ENCODE measurements at regions not wholly inside any gene's neighbourhood (a gene's known extent, or its start where the extent isn't known, plus 50 kb on each side); places are given as distances from the start of the nearest gene placed in this dataset.

DNA sequence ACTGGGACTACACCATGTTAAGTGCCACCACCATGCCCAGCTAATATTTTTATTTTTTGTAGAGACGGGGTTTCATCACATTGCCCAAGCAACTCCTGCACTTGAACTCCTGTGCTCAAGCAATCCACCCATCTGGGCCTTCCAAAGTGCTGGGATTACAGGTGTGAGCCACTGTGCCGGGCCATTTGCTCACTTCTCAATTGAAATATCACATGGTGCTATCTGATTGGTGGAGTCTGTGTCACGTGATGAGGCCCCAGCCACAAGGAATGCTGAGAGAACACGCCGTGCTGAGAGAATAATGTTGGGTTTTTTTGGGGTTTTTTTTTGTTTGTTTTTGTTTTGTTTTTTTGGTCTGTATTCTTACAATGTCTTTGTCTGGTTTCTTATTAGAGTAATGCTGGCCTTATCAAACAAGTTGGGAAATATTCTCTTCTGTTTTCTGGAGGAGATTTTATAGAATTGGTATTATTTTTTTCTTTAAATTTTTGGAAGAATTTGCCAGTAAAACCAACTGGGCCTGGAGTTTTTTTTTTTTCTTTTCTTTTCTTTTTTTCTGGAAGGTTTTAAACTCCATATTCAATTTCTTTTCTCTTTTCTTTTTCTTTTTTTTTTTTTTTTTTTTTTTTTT is 183.2 kb upstream of the KCNG1 start:
- H3K36me3 ChIP-seq (ENCODE audit: control insufficient read depth, low read length) = no peaks in the 10 kb centered on the region
- H3K27ac ChIP-seq (ENCODE audit: low read depth, low read length) = no peak overlapping the region
- H4K20me1 ChIP-seq (ENCODE audit: control insufficient read depth, insufficient read depth, low read depth, low read length) = no peaks in the 10 kb centered on the region
- no peaks in the 10 kb centered on the region for H3K79me2 ChIP-seq (ENCODE audit: control insufficient read depth, low read length)
- no peaks in the 10 kb centered on the region for H3K9me3 ChIP-seq (ENCODE audit: control insufficient read depth, insufficient read depth, low read length)
- H3K4me1 ChIP-seq (ENCODE audit: control insufficient read depth, low read length) = no peaks in the 10 kb centered on the region
- H3K27me3 ChIP-seq (ENCODE audit: control insufficient read depth, low read length) = peaks cover 26% of the 10 kb centered on the region
- H3F3A ChIP-seq (ENCODE audit: control insufficient read depth, insufficient read depth) = no peaks in the 10 kb centered on the region
- H3K4me2 ChIP-seq (ENCODE audit: low read length) = no peak overlapping the region
- H3K9me2 ChIP-seq (replicated peaks; ENCODE audit: control insufficient read depth, low read length) = no peaks in the 10 kb centered on the region
- no peak for TF ChIP-seq EZH2phosphoT487 (IDR thresholded peaks at IDR 0.05; ENCODE audit: borderline replicate concordance, low read length)
- TF ChIP-seq, protein P1, sequence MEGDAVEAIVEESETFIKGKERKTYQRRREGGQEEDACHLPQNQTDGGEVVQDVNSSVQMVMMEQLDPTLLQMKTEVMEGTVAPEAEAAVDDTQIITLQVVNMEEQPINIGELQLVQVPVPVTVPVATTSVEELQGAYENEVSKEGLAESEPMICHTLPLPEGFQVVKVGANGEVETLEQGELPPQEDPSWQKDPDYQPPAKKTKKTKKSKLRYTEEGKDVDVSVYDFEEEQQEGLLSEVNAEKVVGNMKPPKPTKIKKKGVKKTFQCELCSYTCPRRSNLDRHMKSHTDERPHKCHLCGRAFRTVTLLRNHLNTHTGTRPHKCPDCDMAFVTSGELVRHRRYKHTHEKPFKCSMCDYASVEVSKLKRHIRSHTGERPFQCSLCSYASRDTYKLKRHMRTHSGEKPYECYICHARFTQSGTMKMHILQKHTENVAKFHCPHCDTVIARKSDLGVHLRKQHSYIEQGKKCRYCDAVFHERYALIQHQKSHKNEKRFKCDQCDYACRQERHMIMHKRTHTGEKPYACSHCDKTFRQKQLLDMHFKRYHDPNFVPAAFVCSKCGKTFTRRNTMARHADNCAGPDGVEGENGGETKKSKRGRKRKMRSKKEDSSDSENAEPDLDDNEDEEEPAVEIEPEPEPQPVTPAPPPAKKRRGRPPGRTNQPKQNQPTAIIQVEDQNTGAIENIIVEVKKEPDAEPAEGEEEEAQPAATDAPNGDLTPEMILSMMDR (IDR thresholded peaks at IDR 0.05; ENCODE audit: low read depth, low read length, poor library complexity, severe bottlenecking) = no peak
- no peak overlapping the region for H3K4me3 ChIP-seq (ENCODE audit: low read length)

DNA sequence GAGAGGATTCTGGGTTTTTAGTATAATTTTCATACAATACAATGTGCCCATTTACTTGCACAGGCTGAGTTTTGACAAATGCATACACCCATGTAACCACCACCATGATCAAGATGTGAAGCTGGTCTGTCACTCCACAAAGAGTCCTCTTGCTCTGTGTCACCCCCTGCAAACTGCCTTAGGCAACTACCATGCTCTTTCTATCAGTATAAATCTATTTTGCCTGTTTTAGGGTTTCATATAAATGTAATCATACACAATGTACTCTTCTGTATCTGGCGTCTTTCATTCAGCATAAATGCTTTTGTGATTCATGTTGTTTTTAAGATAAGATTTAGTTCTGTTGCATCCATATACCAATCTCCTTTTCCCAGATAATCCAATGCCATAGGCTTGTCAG is 181.9 kb upstream of the KCNG1 start:
- Histone ChIP-seq H4K20me1 (ENCODE audit: control insufficient read depth, insufficient read depth, low read depth, low read length) (no peaks in the 10 kb centered on the region), H3K27ac (ENCODE audit: low read depth, low read length) (no peak overlapping the region), H3F3A (ENCODE audit: control insufficient read depth, insufficient read depth) (no peaks in the 10 kb centered on the region), H3K4me3 (ENCODE audit: low read length) (no peak overlapping the region), H3K9me2 (replicated peaks; ENCODE audit: control insufficient read depth, low read length) (no peaks in the 10 kb centered on the region), H3K27me3 (ENCODE audit: control insufficient read depth, low read length) (peaks cover 23% of the 10 kb centered on the region), H3K79me2 (ENCODE audit: control insufficient read depth, low read length) (no peaks in the 10 kb centered on the region), H3K4me1 (ENCODE audit: control insufficient read depth, low read length) (no peaks in the 10 kb centered on the region), H3K4me2 (ENCODE audit: low read length) (no peak overlapping the region), H3K9me3 (ENCODE audit: control insufficient read depth, insufficient read depth, low read length) (no peaks in the 10 kb centered on the region), H3K36me3 (ENCODE audit: control insufficient read depth, low read length) (no peaks in the 10 kb centered on the region)
- TF ChIP-seq EZH2phosphoT487 (IDR thresholded peaks at IDR 0.05; ENCODE audit: borderline replicate concordance, low read length) = no peak
- TF ChIP-seq, protein P1 (IDR thresholded peaks at IDR 0.05; ENCODE audit: low read depth, low read length, poor library complexity, severe bottlenecking) = no peak

DNA sequence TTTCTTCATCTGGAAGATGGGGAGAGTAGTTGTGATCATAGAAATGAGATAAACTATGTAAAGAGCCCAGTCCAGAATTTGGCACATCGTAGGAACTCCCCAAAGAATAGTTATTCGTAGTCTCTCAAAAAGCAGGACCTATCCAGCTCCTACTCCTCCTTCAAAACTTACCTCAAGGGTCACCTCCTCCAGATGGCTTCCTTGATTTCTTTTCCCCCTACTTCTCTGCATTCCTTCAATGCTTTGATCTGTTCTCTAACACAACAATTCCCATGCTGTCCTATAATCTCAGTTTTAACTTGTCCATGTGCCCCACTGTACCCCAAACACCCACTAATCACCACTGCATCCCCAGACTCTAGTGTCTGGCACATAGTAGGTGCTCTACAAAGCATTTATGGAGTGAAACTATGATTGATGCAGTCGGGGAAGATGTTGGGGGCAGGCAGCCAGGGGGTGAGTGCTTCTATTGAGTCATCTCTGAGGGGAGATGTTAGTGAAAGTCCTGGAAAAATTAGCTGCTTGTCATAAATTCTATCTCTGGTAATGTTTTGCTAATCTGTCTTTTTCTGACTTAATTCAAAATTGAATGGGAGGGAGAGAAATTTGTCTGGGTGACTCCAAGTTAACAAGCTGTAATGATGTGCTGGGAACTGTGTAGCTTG is 181.3 kb upstream of the KCNG1 start:
- no peak for TF ChIP-seq EZH2phosphoT487 (IDR thresholded peaks at IDR 0.05; ENCODE audit: borderline replicate concordance, low read length)
- TF ChIP-seq, protein P1 (IDR thresholded peaks at IDR 0.05; ENCODE audit: low read depth, low read length, poor library complexity, severe bottlenecking) = no peak
- Histone ChIP-seq H3K36me3 (ENCODE audit: control insufficient read depth, low read length) (no peaks in the 10 kb centered on the region), H4K20me1 (ENCODE audit: control insufficient read depth, insufficient read depth, low read depth, low read length) (no peaks in the 10 kb centered on the region), H3K79me2 (ENCODE audit: control insufficient read depth, low read length) (no peaks in the 10 kb centered on the region), H3F3A (ENCODE audit: control insufficient read depth, insufficient read depth) (no peaks in the 10 kb centered on the region), H3K9me3 (ENCODE audit: control insufficient read depth, insufficient read depth, low read length) (no peaks in the 10 kb centered on the region), H3K27ac (ENCODE audit: low read depth, low read length) (no peak overlapping the region), H3K9me2 (replicated peaks; ENCODE audit: control insufficient read depth, low read length) (no peaks in the 10 kb centered on the region), H3K4me2 (ENCODE audit: low read length) (no peak overlapping the region), H3K4me3 (ENCODE audit: low read length) (no peak overlapping the region), H3K27me3 (ENCODE audit: control insufficient read depth, low read length) (peaks cover 23% of the 10 kb centered on the region), H3K4me1 (ENCODE audit: control insufficient read depth, low read length) (no peaks in the 10 kb centered on the region)

Measured in DOHH2 (cell line).